ENCODE measurements at regions not wholly inside any gene's neighbourhood (a gene's known extent, or its start where the extent isn't known, plus 50 kb on each side); places are given as distances from the start of the nearest gene placed in this dataset.
A peak's percentile ranks its signal among the peaks of the same experiment; 100 is the strongest.

GRCh38 chr14:71261206-71261605, 353.9 kb downstream of the PCNX1 start:
- Histone ChIP-seq H3K27me3 (no peaks in the 10 kb centered on the region), H3K9me3 (peaks cover 3 to 20% (median 5%) of the 10 kb centered on the region in 3 donors), H3K27ac (no peak overlapping the region), H3K4me1 (peaks cover 0 to 6% (median 0%) of the 10 kb centered on the region in 4 donors), H3K4me3 (no peak overlapping the region), H3K36me3 (no peaks in the 10 kb centered on the region)
- no peak for DNase-seq
- intact Hi-C loops (cut with DNase I; ENCODE audit: low total_unique reads) = no loop called here
- no peak for TF ChIP-seq CTCF (IDR thresholded peaks at IDR 0.05)

DNA sequence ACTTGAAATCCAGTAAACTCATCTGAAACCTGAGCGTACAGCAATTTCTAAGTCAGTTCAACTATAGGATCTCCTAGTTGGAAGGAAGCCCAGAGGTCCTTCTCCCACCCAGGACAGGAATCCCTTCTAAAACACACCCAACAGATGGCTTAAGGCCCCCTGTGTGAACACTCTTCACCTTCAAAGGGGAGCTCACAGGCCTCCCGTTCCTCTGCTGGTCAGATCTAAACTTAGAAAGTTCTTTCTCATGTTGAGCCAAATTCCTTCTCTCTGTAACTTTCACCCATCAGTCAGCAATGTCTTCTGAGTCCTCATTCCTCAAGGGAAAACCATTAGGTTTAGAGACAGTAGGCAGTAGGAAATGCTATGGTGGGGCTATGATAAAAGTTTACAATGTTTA, 355.2 kb downstream of the PCNX1 start:
- Histone ChIP-seq H3K27me3 (no peaks in the 10 kb centered on the region), H3K36me3 (no peaks in the 10 kb centered on the region), H3K4me1 (peaks cover 0 to 12% (median 0%) of the 10 kb centered on the region in 4 donors), H3K27ac (no peak overlapping the region), H3K4me3 (no peak overlapping the region), H3K9me3 (peaks cover 3 to 20% (median 5%) of the 10 kb centered on the region in 3 donors)
- no peak for DNase-seq
- intact Hi-C loops (cut with DNase I; ENCODE audit: low total_unique reads) = no loop called here
- no peak for TF ChIP-seq CTCF (IDR thresholded peaks at IDR 0.05)

- TF ChIP-seq CTCF (IDR thresholded peaks at IDR 0.05) = no peak
- Histone ChIP-seq H3K9me3 (peaks cover 3 to 9% (median 4%) of the 10 kb centered on the region in 3 donors), H3K36me3 (no peaks in the 10 kb centered on the region), H3K4me1 (peaks cover 0 to 13% (median 0%) of the 10 kb centered on the region in 4 donors), H3K4me3 (no peak overlapping the region), H3K27me3 (no peaks in the 10 kb centered on the region), H3K27ac (no peak overlapping the region)
- DNase-seq = no peak
- intact Hi-C loops (cut with DNase I; ENCODE audit: low total_unique reads) = no loop called here
These were observed 357.0 kb downstream of the PCNX1 start for GRCh38 chr14:71264260-71264659.

DNA sequence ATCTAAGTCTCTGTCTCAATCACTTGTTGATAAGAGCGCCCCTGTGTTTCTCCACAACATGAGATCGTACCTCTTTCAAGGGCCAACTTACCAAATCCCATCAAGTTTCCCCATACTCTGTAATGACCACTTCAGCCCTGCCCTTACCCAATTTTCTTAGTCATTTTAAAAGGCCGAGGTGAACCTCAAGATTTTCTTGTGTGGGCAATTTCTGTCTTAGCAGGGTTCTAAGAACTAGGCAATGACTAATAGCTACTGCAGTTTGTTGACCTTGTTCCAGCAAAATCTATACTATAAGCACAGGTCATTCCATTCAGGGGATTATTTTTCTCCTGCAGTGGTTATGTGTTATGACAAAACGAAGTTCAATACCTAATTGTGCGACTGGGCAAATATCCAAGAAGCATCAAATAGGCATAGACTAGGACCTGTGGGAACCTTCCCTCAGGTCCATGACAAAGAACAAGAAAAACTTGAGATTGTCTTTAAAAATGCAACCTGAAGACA, 359.8 kb downstream of the PCNX1 start:
- Histone ChIP-seq H3K4me1 (peaks cover 0 to 13% (median 0%) of the 10 kb centered on the region in 4 donors), H3K9me3 (peaks cover 0 to 4% (median 0%) of the 10 kb centered on the region in 3 donors), H3K27ac (no peak overlapping the region), H3K4me3 (no peak overlapping the region), H3K27me3 (no peaks in the 10 kb centered on the region), H3K36me3 (no peaks in the 10 kb centered on the region)
- TF ChIP-seq CTCF (IDR thresholded peaks at IDR 0.05) = no peak
- intact Hi-C loops (cut with DNase I; ENCODE audit: low total_unique reads) = no loop called here
- DNase-seq = no peak

DNA sequence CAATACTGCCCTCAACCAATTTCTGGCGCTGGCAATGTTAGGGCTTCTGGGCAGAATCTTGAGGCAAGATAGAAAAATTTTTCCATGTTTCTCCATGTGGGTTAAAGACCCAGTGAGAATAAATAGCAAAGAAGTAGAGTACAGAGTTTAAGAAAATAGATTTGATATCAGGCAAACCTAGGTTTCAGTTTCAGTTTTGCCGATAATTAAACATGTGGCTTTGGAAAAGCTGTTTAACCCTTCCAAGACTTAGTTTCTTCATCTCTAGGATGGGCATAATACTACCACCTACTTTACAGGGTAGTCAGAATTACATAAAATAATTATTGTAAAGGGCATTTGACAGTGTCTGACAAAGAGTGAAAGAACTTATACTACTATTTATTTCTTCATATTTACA, 360.4 kb downstream of the PCNX1 start:
- peak overlapping the region in 1 of 2 donors; percentile 19 for H3K4me3 ChIP-seq
- intact Hi-C loops (cut with DNase I; ENCODE audit: low total_unique reads) = no loop called here
- no peaks in the 10 kb centered on the region for H3K27me3 ChIP-seq

More for the DNA sequence above, 360.4 kb downstream of the PCNX1 start:
- peaks cover 0 to 7% (median 0%) of the 10 kb centered on the region in 4 donors for H3K4me1 ChIP-seq
- no peaks in the 10 kb centered on the region for H3K36me3 ChIP-seq
- TF ChIP-seq CTCF (IDR thresholded peaks at IDR 0.05) = no peak
- no peak overlapping the region for H3K27ac ChIP-seq
- DNase-seq = no peak
- peaks cover 0 to 4% (median 0%) of the 10 kb centered on the region in 3 donors for H3K9me3 ChIP-seq

All from tibial artery (tissue), 4 donors.